ENCODE measurements at regions not wholly inside any gene's neighbourhood (a gene's known extent, or its start where the extent isn't known, plus 50 kb on each side); places are given as distances from the start of the nearest gene placed in this dataset.

- no peak for DNase-seq (ENCODE audit: extremely low read depth, low read depth, low spot score)
Observed at GRCh38 chr6:122524056-122524455, 52.4 kb upstream of the SERINC1 start.

DNA sequence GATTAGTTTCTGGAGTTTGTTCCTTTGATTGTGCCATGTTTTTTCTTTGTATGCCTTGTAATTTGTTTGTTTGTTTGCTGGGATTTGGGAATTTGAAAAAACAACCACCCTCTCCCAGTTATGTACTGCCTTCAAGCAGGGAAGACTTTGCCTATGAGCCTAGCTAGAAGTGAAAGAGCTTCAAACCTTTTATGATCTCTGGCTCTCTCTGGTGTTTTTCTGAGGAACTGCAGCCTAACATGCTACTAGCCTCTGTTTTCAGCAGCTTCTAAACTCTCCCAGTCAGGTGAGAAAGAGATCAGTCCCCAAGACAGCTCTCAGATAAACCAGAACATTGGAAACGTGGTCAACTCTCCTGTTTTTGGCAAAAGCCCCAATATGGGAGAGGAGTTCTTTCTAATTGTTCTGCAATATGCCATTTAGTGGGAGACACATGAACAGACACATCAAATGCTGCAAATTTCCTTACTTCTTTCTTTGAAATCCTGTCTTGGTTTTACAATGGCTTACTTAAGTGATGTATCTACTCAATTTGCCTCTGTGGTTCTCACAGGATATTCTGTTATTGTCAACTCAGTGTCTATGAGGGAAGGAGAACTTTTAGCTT is 58.9 kb upstream of the SERINC1 start:
- peak; percentile 51 for DNase-seq (ENCODE audit: extremely low read depth, low read depth, low spot score)

DNA sequence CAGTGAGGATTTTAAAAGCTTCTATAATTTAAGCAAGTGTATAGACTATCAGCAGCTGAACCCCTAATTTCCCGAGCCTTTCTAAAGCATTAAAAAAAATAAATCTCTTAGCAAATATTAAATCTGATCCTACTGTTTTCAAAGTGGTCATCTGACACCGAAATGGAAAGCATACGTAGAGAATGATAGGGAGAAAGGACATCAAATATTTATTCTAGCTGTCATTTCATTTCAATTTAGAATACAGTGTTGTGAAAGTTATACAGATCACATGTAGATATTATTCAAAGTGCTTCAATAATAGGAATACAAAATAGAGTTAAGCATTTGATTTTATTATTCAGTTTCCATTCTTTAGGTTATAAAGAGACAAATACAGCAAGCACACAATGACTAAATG is 61.9 kb upstream of the PKIB start:
- DNase-seq (ENCODE audit: extremely low read depth, low read depth, low spot score), result no peak

DNA sequence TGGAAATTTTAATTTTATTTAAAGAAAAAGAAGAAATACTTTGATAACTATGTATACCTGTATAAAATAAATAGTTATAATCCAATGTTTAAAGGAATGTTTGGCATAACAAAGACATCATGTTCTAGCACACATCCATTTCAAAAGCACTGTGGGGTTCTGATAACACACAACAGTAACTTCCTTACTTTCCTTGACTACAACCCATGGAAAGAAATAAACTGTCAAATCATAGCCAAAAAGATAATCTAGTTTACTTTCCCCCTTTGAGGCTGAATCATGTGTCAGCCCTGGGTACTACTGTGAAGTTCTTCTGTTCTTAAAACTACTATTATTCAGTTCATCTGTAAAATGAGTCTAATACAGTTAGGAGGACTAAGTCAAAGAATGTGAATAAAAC is 61.4 kb upstream of the PKIB start:
- no peak for DNase-seq (ENCODE audit: extremely low read depth, low read depth, low spot score)

GRCh38 chr6:122553697-122554096 is 56.5 kb upstream of the PKIB start:
- DNase-seq (ENCODE audit: extremely low read depth, low read depth, low spot score), result no peak

DNA sequence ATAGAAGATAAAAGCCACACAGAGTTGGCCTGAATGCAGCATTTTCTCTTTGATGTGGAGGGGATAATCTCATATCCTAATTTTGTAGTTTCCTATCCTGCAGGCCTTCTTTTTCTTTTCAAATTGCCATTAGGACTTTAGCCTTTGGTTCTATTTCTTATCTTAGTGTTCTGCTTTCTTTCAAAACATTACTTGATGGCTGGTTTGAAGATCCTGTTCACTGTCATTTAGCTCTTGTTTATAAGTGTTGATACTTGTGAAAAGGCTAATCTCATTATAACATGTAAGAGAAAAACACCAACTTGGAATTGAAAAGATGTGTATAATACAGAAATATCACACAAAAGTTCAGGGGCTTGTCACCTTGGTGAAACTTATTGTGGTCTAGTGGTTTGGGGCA is 54.6 kb upstream of the PKIB start:
- no peak for DNase-seq (ENCODE audit: extremely low read depth, low read depth, low spot score)

- no peak for DNase-seq (ENCODE audit: extremely low read depth, low read depth, low spot score)
Observed at GRCh38 chr6:122558080-122558479, 52.1 kb upstream of the PKIB start.

Data from glomerular endothelial cell (primary cell).